ENCODE measurements at regions not wholly inside any gene's neighbourhood (a gene's known extent, or its start where the extent isn't known, plus 50 kb on each side); places are given as distances from the start of the nearest gene placed in this dataset.

DNA sequence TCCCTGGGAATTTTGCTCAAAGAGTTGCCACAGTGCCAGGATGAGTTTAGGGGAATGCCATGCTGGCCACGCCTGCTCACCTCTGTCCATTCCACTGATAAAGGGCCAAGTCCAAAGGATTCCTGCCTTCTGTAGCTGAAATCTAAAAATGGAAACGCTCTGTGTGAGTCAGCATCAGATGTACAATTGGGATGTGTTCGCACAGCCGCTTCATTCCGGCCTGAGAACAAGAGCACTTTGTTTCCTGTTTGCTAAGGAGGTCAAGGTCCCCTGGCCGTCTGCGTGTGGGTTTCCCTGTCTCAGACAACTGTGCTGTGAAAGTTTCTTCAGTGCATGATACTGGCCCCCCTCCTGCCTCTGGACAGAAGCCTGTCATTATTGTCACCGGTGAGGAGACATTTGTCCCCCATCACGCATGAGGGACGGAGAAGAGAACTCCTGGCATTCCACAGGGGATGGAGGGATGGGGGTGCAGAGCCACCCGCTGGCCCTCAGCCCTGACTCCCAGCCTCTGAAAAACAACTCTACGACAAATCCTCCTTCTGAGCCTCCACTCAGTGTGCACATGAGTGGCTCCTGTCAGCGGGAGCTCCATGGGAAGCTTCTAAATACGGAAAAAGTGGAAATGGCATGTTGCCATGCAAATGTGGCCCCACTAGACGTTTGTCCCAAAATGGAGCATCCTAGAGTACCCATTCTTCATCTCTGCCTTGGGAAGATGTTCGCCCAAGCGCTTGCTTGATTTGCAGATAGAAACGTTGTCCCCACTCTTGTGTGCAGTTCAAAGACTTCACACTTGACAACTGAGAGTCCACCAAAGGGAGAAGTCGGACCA is 143.5 kb upstream of the AFDN start (continued):
- TF ChIP-seq, protein P1, sequence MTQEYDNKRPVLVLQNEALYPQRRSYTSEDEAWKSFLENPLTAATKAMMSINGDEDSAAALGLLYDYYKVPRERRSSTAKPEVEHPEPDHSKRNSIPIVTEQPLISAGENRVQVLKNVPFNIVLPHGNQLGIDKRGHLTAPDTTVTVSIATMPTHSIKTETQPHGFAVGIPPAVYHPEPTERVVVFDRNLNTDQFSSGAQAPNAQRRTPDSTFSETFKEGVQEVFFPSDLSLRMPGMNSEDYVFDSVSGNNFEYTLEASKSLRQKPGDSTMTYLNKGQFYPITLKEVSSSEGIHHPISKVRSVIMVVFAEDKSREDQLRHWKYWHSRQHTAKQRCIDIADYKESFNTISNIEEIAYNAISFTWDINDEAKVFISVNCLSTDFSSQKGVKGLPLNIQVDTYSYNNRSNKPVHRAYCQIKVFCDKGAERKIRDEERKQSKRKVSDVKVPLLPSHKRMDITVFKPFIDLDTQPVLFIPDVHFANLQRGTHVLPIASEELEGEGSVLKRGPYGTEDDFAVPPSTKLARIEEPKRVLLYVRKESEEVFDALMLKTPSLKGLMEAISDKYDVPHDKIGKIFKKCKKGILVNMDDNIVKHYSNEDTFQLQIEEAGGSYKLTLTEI (CRISPR knock-in tag; conservative IDR thresholded peaks at IDR 0.05): no peak
- TF ChIP-seq POLR2AphosphoS2 (IDR thresholded peaks at IDR 0.05; ENCODE audit: low read depth, low read length): no peak
- TF ChIP-seq TBX3 (IDR thresholded peaks at IDR 0.05; ENCODE audit: borderline replicate concordance): peak; percentile 76; the same call in 1 of the 2 replicates
- TF ChIP-seq JUNB (CRISPR knock-in tag; IDR thresholded peaks at IDR 0.05; ENCODE audit: borderline replicate concordance): peak; percentile 98
- TF ChIP-seq, protein P2, sequence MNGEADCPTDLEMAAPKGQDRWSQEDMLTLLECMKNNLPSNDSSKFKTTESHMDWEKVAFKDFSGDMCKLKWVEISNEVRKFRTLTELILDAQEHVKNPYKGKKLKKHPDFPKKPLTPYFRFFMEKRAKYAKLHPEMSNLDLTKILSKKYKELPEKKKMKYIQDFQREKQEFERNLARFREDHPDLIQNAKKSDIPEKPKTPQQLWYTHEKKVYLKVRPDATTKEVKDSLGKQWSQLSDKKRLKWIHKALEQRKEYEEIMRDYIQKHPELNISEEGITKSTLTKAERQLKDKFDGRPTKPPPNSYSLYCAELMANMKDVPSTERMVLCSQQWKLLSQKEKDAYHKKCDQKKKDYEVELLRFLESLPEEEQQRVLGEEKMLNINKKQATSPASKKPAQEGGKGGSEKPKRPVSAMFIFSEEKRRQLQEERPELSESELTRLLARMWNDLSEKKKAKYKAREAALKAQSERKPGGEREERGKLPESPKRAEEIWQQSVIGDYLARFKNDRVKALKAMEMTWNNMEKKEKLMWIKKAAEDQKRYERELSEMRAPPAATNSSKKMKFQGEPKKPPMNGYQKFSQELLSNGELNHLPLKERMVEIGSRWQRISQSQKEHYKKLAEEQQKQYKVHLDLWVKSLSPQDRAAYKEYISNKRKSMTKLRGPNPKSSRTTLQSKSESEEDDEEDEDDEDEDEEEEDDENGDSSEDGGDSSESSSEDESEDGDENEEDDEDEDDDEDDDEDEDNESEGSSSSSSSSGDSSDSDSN (CRISPR knock-in tag; IDR thresholded peaks at IDR 0.05): peak; percentile 74
- TF ChIP-seq, protein P3, sequence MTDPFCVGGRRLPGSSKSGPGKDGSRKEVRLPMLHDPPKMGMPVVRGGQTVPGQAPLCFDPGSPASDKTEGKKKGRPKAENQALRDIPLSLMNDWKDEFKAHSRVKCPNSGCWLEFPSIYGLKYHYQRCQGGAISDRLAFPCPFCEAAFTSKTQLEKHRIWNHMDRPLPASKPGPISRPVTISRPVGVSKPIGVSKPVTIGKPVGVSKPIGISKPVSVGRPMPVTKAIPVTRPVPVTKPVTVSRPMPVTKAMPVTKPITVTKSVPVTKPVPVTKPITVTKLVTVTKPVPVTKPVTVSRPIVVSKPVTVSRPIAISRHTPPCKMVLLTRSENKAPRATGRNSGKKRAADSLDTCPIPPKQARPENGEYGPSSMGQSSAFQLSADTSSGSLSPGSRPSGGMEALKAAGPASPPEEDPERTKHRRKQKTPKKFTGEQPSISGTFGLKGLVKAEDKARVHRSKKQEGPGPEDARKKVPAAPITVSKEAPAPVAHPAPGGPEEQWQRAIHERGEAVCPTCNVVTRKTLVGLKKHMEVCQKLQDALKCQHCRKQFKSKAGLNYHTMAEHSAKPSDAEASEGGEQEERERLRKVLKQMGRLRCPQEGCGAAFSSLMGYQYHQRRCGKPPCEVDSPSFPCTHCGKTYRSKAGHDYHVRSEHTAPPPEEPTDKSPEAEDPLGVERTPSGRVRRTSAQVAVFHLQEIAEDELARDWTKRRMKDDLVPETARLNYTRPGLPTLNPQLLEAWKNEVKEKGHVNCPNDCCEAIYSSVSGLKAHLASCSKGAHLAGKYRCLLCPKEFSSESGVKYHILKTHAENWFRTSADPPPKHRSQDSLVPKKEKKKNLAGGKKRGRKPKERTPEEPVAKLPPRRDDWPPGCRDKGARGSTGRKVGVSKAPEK (CRISPR knock-in tag; IDR thresholded peaks at IDR 0.05; ENCODE audit: borderline replicate concordance): peak; percentile 97
- TF ChIP-seq GFI1 (CRISPR knock-in tag; IDR thresholded peaks at IDR 0.05; ENCODE audit: borderline replicate concordance): peak; percentile 97
- TF ChIP-seq, protein P4, sequence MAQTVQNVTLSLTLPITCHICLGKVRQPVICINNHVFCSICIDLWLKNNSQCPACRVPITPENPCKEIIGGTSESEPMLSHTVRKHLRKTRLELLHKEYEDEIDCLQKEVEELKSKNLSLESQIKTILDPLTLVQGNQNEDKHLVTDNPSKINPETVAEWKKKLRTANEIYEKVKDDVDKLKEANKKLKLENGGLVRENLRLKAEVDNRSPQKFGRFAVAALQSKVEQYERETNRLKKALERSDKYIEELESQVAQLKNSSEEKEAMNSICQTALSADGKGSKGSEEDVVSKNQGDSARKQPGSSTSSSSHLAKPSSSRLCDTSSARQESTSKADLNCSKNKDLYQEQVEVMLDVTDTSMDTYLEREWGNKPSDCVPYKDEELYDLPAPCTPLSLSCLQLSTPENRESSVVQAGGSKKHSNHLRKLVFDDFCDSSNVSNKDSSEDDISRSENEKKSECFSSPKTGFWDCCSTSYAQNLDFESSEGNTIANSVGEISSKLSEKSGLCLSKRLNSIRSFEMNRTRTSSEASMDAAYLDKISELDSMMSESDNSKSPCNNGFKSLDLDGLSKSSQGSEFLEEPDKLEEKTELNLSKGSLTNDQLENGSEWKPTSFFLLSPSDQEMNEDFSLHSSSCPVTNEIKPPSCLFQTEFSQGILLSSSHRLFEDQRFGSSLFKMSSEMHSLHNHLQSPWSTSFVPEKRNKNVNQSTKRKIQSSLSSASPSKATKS (CRISPR knock-in tag; IDR thresholded peaks at IDR 0.05): no peak
- peak; percentile 48; the same call in 1 of the 2 replicates for TF ChIP-seq ADNP (CRISPR knock-in tag; IDR thresholded peaks at IDR 0.05)
- no peak for TF ChIP-seq JARID2 (CRISPR knock-in tag; IDR thresholded peaks at IDR 0.05; ENCODE audit: insufficient replicate concordance)
- TF ChIP-seq, protein P5, sequence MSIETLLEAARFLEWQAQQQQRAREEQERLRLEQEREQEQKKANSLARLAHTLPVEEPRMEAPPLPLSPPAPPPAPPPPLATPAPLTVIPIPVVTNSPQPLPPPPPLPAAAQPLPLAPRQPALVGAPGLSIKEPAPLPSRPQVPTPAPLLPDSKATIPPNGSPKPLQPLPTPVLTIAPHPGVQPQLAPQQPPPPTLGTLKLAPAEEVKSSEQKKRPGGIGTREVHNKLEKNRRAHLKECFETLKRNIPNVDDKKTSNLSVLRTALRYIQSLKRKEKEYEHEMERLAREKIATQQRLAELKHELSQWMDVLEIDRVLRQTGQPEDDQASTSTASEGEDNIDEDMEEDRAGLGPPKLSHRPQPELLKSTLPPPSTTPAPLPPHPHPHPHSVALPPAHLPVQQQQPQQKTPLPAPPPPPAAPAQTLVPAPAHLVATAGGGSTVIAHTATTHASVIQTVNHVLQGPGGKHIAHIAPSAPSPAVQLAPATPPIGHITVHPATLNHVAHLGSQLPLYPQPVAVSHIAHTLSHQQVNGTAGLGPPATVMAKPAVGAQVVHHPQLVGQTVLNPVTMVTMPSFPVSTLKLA (IDR thresholded peaks at IDR 0.05): peak; percentile 34; the same call in 1 of the 2 replicates
- TF ChIP-seq, protein P6, sequence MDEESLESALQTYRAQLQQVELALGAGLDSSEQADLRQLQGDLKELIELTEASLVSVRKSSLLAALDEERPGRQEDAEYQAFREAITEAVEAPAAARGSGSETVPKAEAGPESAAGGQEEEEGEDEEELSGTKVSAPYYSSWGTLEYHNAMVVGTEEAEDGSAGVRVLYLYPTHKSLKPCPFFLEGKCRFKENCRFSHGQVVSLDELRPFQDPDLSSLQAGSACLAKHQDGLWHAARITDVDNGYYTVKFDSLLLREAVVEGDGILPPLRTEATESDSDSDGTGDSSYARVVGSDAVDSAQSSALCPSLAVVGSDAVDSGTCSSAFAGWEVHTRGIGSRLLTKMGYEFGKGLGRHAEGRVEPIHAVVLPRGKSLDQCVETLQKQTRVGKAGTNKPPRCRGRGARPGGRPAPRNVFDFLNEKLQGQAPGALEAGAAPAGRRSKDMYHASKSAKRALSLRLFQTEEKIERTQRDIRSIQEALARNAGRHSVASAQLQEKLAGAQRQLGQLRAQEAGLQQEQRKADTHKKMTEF (CRISPR knock-in tag; IDR thresholded peaks at IDR 0.05): peak; percentile 100
- TF ChIP-seq, protein P7, sequence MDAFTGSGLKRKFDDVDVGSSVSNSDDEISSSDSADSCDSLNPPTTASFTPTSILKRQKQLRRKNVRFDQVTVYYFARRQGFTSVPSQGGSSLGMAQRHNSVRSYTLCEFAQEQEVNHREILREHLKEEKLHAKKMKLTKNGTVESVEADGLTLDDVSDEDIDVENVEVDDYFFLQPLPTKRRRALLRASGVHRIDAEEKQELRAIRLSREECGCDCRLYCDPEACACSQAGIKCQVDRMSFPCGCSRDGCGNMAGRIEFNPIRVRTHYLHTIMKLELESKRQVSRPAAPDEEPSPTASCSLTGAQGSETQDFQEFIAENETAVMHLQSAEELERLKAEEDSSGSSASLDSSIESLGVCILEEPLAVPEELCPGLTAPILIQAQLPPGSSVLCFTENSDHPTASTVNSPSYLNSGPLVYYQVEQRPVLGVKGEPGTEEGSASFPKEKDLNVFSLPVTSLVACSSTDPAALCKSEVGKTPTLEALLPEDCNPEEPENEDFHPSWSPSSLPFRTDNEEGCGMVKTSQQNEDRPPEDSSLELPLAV (CRISPR knock-in tag; conservative IDR thresholded peaks at IDR 0.05; ENCODE audit: low read depth): no peak
